NT2/D1 (cell line): ENCODE measurements at regions not wholly inside any gene's neighbourhood (a gene's known extent, or its start where the extent isn't known, plus 50 kb on each side); places are given as distances from the start of the nearest gene placed in this dataset.

Experiments
- SUZ12 ChIP-seq: IDR thresholded peaks from 2 replicates; pipeline ENCODE4 v1.6.1; 2011; ENCODE audit not compliant: insufficient read length, insufficient read depth; ENCODE audit errors: extremely low read depth
- ZNF274 ChIP-seq: IDR thresholded peaks from 2 replicates; pipeline ENCODE4 v1.6.1; 2011; ENCODE audit warnings: mild to moderate bottlenecking, low read depth, low read length

- TF ChIP-seq SUZ12 (no peak), ZNF274 (no peak)
Measured at GRCh38 chr16:9185381-9185780, 93.9 kb downstream of the HAPSTR1 start.
